ENCODE measurements at regions not wholly inside any gene's neighbourhood (a gene's known extent, or its start where the extent isn't known, plus 50 kb on each side); places are given as distances from the start of the nearest gene placed in this dataset.

GRCh38 chr4:30653291-30653690 is 66.9 kb upstream of the PCDH7 start:
- H3K27ac ChIP-seq (ENCODE audit: low read depth, low read length), result no peak overlapping the region
- ChIA-PET RAD21 (ENCODE audit: low non-redundant PET in 1 of 2, low total read pairs in 2 of 2, uncharacterized antibody in 2 of 2, unreplicated experiment in 2 of 2) (no interaction called here), CTCF (no interaction called here), POLR2A (no interaction called here)
- DNase-seq (ENCODE audit: low read depth, low spot score), result no peak
- no peaks in the 10 kb centered on the region for H3K4me1 ChIP-seq (ENCODE audit: control insufficient read depth in 1 of 2, insufficient read depth in 2 of 2, low read length in 2 of 2)
- BruUV-seq (replicated peaks), result no TSS peak
- no peak overlapping the region for H3K9ac ChIP-seq (ENCODE audit: low read length)
- H4K20me1 ChIP-seq (ENCODE audit: insufficient read depth), result no peaks in the 10 kb centered on the region
- no peaks in the 10 kb centered on the region for H3K27me3 ChIP-seq (ENCODE audit: insufficient read depth, low read length)
- H3K9me3 ChIP-seq (ENCODE audit: control insufficient read depth in 1 of 2, insufficient read depth in 1 of 2, low read depth in 1 of 2, low read length in 2 of 2), result no peaks in the 10 kb centered on the region
- no peak overlapping the region for H3K4me2 ChIP-seq (ENCODE audit: low read length)
- intact Hi-C loops (cut with micrococcal nuclease), result no loop called here
- no peak overlapping the region for H3K4me3 ChIP-seq (replicated peaks in 1 of 2; ENCODE audit: low read depth in 1 of 2, low read length in 2 of 2)
- H3K79me2 ChIP-seq (ENCODE audit: insufficient read depth, low read length), result no peaks in the 10 kb centered on the region
- TF ChIP-seq FOSL1 (IDR thresholded peaks at IDR 0.05; ENCODE audit: low read depth) (no peak), EZH2phosphoT487 (IDR thresholded peaks at IDR 0.05; ENCODE audit: borderline replicate concordance) (no peak), POLR2A (IDR thresholded peaks at IDR 0.05; ENCODE audit: borderline replicate concordance, extremely low read depth, insufficient read depth, insufficient read length) (no peak), SP1 (IDR thresholded peaks at IDR 0.05; ENCODE audit: low read depth) (no peak), SIN3A (IDR thresholded peaks at IDR 0.05; ENCODE audit: low read depth) (no peak), ZNF274 (IDR thresholded peaks at IDR 0.05; ENCODE audit: low read depth, low read length) (no peak), EGR1 (IDR thresholded peaks at IDR 0.05; ENCODE audit: low read depth) (no peak)
- H2AFZ ChIP-seq (ENCODE audit: low read depth, low read length, poor library complexity, severe bottlenecking), result no peak overlapping the region
- no peak for ATAC-seq
- H3K9me2 ChIP-seq (ENCODE audit: insufficient read depth), result no peaks in the 10 kb centered on the region
- H3K36me3 ChIP-seq (ENCODE audit: control insufficient read depth in 1 of 2, insufficient read depth in 2 of 2, low read length in 2 of 2), result no peaks in the 10 kb centered on the region

DNA sequence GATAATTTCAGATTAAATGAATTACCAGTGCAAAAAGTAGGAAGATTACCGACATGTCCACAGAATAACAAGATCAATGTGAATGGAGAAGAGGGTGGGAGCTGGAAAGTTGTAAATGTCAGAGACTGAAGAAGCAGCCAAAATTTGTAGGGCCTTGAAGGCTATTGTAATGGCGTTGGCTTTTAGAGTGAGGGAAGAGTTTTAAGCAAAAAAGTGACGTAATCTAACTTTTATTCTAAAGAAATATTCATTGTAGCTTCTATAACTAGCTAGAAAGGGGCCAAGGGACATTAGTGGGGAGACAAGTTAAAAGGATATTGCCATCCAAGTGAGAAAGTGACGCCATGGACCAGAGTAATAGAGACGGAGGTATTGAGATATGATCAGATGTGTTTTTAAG is 63.3 kb upstream of the PCDH7 start:
- ChIA-PET CTCF (no interaction called here), POLR2A (no interaction called here), RAD21 (ENCODE audit: low non-redundant PET in 1 of 2, low total read pairs in 2 of 2, uncharacterized antibody in 2 of 2, unreplicated experiment in 2 of 2) (no interaction called here)
- H3K4me1 ChIP-seq (ENCODE audit: control insufficient read depth in 1 of 2, insufficient read depth in 2 of 2, low read length in 2 of 2), result no peaks in the 10 kb centered on the region
- no peak overlapping the region for H3K4me3 ChIP-seq (replicated peaks in 1 of 2; ENCODE audit: low read depth in 1 of 2, low read length in 2 of 2)
- H3K79me2 ChIP-seq (ENCODE audit: insufficient read depth, low read length), result no peaks in the 10 kb centered on the region
- intact Hi-C loops (cut with micrococcal nuclease), result no loop called here
- H3K27ac ChIP-seq (ENCODE audit: low read depth, low read length), result no peak overlapping the region
- H3K36me3 ChIP-seq (ENCODE audit: control insufficient read depth in 1 of 2, insufficient read depth in 2 of 2, low read length in 2 of 2), result no peaks in the 10 kb centered on the region
- H2AFZ ChIP-seq (ENCODE audit: low read depth, low read length, poor library complexity, severe bottlenecking), result no peak overlapping the region
- H4K20me1 ChIP-seq (ENCODE audit: insufficient read depth), result no peaks in the 10 kb centered on the region
- no peaks in the 10 kb centered on the region for H3K9me3 ChIP-seq (ENCODE audit: control insufficient read depth in 1 of 2, insufficient read depth in 1 of 2, low read depth in 1 of 2, low read length in 2 of 2)
- ATAC-seq (no peak), DNase-seq (ENCODE audit: low read depth, low spot score) (no peak)
- no peaks in the 10 kb centered on the region for H3K27me3 ChIP-seq (ENCODE audit: insufficient read depth, low read length)
- no peak overlapping the region for H3K4me2 ChIP-seq (ENCODE audit: low read length)
- H3K9ac ChIP-seq (ENCODE audit: low read length), result no peak overlapping the region
- TF ChIP-seq CBX3 (IDR thresholded peaks at IDR 0.05; ENCODE audit: low read depth), result no peak
- no peak for TF ChIP-seq SIN3A (IDR thresholded peaks at IDR 0.05; ENCODE audit: low read depth)
- TF ChIP-seq RAD21 (IDR thresholded peaks at IDR 0.05; ENCODE audit: low read depth), result no peak
- no peak for TF ChIP-seq FOSL1 (IDR thresholded peaks at IDR 0.05; ENCODE audit: low read depth)
- no peak for TF ChIP-seq ATF3 (IDR thresholded peaks at IDR 0.05)
- no peak for TF ChIP-seq EZH2 (IDR thresholded peaks at IDR 0.05)
- TF ChIP-seq ELF1 (IDR thresholded peaks at IDR 0.05; ENCODE audit: borderline replicate concordance, low read depth), result no peak
- no TSS peak for BruUV-seq (replicated peaks)
- 0 out of 2 replicates have a peak, but pooled peaks cover 7% of the 10 kb centered on the region for H3K9me2 ChIP-seq (ENCODE audit: insufficient read depth)

All from HCT116 (cell line).